Naive thymus-derived CD4-positive, alpha-beta T cell (primary cell): ENCODE measurements at regions not wholly inside any gene's neighbourhood (a gene's known extent, or its start where the extent isn't known, plus 50 kb on each side); places are given as distances from the start of the nearest gene placed in this dataset.

Experiments used
- ATAC-seq: fragments of 150-1000 bp; cut with Tn5 transposase; 2 replicates; pipeline ENCODE4 v1.10.0; 2021; ENCODE audit warnings: mild to moderate bottlenecking, moderate library complexity
- CTCF ChIA-PET: fragments of 350-600 bp; sonication (Branson Sonifier 250); formaldehyde crosslinking; loops from one replicate; lab custom pipeline; 2021; ENCODE audit warnings: antibody characterized with exemption; lab: Charles Lee
- POLR2A ChIA-PET: fragments of 350-600 bp; sonication (Branson Sonifier 250); formaldehyde crosslinking; loops from one replicate; lab custom pipeline; 2021; ENCODE audit warnings: antibody characterized with exemption, inconsistent platforms; lab: Charles Lee
- DNase-seq, 9 donors: peaks; one replicate each; pipeline versions ENCODE4 v3.0.0 to v3.0.0-alpha.2; 2020 to 2022; ENCODE audit warnings: mixed read lengths in 1 of 9
- H3K27ac ChIP-seq: one replicate; pipeline ENCODE4 v1.7.0; 2013; ENCODE audit warnings: mild to moderate bottlenecking, low read depth, low read length, moderate library complexity
- H3K27me3 ChIP-seq, 2 donors: one replicate each; pipeline ENCODE4 v1.7.0; 2013; ENCODE audit warnings: low read length in 2 of 2, mild to moderate bottlenecking in 2 of 2, moderate library complexity in 2 of 2; ENCODE audit not compliant: control insufficient read depth in 2 of 2, insufficient read depth in 2 of 2
- H3K36me3 ChIP-seq, 3 experiments: 1 replicate in 2 of 3; 2 replicates in 1 of 3; pipeline ENCODE4 v1.7.0; 2013; ENCODE audit warnings: low read length in 3 of 3, mild to moderate bottlenecking in 3 of 3, moderate library complexity in 1 of 3; ENCODE audit not compliant: insufficient read depth in 3 of 3, control insufficient read depth in 2 of 3
- H3K4me1 ChIP-seq, 2 donors: one replicate each; pipeline ENCODE4 v1.7.0; 2013; ENCODE audit warnings: low read length in 2 of 2, mild to moderate bottlenecking in 2 of 2, moderate library complexity in 1 of 2; ENCODE audit not compliant: control insufficient read depth in 2 of 2, insufficient read depth in 2 of 2
- H3K4me3 ChIP-seq: 2 replicates; pipeline ENCODE4 v1.7.0; 2013; ENCODE audit warnings: mild to moderate bottlenecking, low read length
- H3K9me3 ChIP-seq, 3 experiments: 1 replicate in 2 of 3; 2 replicates in 1 of 3; pipeline ENCODE4 v1.7.0; 2013; ENCODE audit warnings: low read length in 3 of 3; ENCODE audit not compliant: control insufficient read depth in 2 of 3
- H3K27ac Mint-ChIP-seq, 9 donors: one replicate each; pipeline ENCODE4 v1.8.0; 2020 to 2022; ENCODE audit warnings: mixed read lengths in 9 of 9, mild to moderate bottlenecking in 8 of 9, moderate library complexity in 5 of 9, inconsistent platforms in 2 of 9
- H3K27me3 Mint-ChIP-seq, 5 donors: one replicate each; pipeline ENCODE4 v1.8.0; 2021 to 2022; ENCODE audit warnings: mixed read lengths in 5 of 5, mild to moderate bottlenecking in 1 of 5
- H3K36me3 Mint-ChIP-seq, 5 donors: one replicate each; pipeline ENCODE4 v1.8.0; 2020 to 2022; ENCODE audit warnings: mixed read lengths in 5 of 5, mild to moderate bottlenecking in 3 of 5, inconsistent platforms in 1 of 5
- H3K4me1 Mint-ChIP-seq, 7 donors: one replicate each; pipeline ENCODE4 v1.8.0; 2020 to 2022; ENCODE audit warnings: mixed read lengths in 7 of 7, mild to moderate bottlenecking in 3 of 7, inconsistent platforms in 1 of 7
- H3K4me3 Mint-ChIP-seq, 10 donors: one replicate each; pipeline ENCODE4 v1.8.0; 2020 to 2022; ENCODE audit warnings: mild to moderate bottlenecking in 10 of 10, mixed read lengths in 10 of 10, moderate library complexity in 6 of 10, inconsistent platforms in 2 of 10
- H3K9me3 Mint-ChIP-seq, 11 donors: one replicate each; pipeline ENCODE4 v1.8.0; 2020 to 2022; ENCODE audit warnings: mixed read lengths in 11 of 11, mild to moderate bottlenecking in 4 of 11, inconsistent platforms in 1 of 11, moderate library complexity in 1 of 11
- intact Hi-C, 2 donors: fragments of 100-400 bp; cut with micrococcal nuclease; formaldehyde crosslinking; loops; one replicate each; pipeline ENCODE4 v1.15.1; 2023

DNA sequence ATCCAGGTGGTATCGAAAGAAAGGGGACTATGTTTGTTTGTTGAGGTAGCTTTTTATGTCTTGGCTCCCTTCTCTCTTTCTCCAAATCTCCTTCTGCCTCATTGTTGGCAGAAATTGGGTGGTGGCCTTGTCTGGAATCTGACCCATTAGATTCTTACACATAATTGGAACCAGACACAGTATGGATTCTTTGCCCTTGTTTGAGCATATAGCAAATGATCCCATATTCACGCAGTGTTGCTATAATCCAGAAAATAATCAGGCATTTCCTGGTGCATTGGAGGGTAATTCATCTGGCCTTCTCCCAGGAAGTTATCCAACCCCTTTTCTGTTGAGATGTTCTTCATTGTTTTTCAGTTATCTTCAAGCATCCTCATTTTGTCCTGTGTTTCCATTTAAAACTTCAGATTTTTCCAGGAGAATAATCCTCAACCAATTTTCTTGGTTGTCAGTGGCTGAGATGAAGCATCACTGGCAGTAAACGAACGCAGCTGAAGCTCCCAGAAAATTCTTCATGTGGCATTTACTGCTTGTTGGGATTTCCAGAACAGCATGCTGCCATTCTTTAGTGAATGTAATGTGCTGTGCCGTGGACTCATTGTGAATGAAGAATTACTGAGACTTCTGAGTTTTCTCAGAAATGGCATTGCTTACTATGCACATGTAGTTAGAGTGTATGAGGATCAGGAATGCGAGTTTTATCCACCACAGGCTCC is 70.5 kb upstream of the NTRK2 start:
- H3K4me1 ChIP-seq, result no peaks in the 10 kb centered on the region
- H3K27ac Mint-ChIP-seq, result no peak overlapping the region
- H3K4me3 Mint-ChIP-seq, result no peak overlapping the region
- no peaks in the 10 kb centered on the region for H3K9me3 ChIP-seq
- POLR2A ChIA-PET, result no interaction called here
- peaks cover 0 to 17% (median 6%) of the 10 kb centered on the region in 11 donors for H3K9me3 Mint-ChIP-seq
- ATAC-seq, result no peak
- peaks cover 0 to 8% (median 0%) of the 10 kb centered on the region in 7 donors for H3K4me1 Mint-ChIP-seq
- H3K4me3 ChIP-seq, result no peak overlapping the region
- no peaks in the 10 kb centered on the region for H3K36me3 ChIP-seq
- no peaks in the 10 kb centered on the region for H3K27me3 ChIP-seq
- CTCF ChIA-PET, result no interaction called here
- no peak overlapping the region for H3K27ac ChIP-seq
- intact Hi-C loops, result no loop called here
- peaks cover 0 to 5% (median 0%) of the 10 kb centered on the region in 5 donors for H3K27me3 Mint-ChIP-seq
- H3K36me3 Mint-ChIP-seq, result no peaks in the 10 kb centered on the region
- no peak for DNase-seq

GRCh38 chr9:84600739-84601138 is 68.8 kb upstream of the NTRK2 start:
- Histone ChIP-seq H3K4me1 (no peaks in the 10 kb centered on the region), H3K4me3 (no peak overlapping the region), H3K9me3 (no peaks in the 10 kb centered on the region), H3K27me3 (no peaks in the 10 kb centered on the region), H3K27ac (no peak overlapping the region), H3K36me3 (no peaks in the 10 kb centered on the region)
- Mint-ChIP-seq H3K27ac (no peak overlapping the region), H3K4me3 (no peak overlapping the region), H3K27me3 (peaks cover 0 to 17% (median 7%) of the 10 kb centered on the region in 5 donors), H3K36me3 (peaks cover 0 to 3% (median 0%) of the 10 kb centered on the region in 5 donors), H3K9me3 (peaks cover 0 to 20% (median 9%) of the 10 kb centered on the region in 11 donors), H3K4me1 (peaks cover 0 to 8% (median 0%) of the 10 kb centered on the region in 7 donors)
- POLR2A ChIA-PET, result no interaction called here
- CTCF ChIA-PET, result no interaction called here
- intact Hi-C loops, result loop anchor here in 1 of 2 donors (1.0 kb wide), 1 partner anchor 22 kb away; no protein-coding TSS in a partner anchor
- DNase-seq (no peak), ATAC-seq (no peak)

DNA sequence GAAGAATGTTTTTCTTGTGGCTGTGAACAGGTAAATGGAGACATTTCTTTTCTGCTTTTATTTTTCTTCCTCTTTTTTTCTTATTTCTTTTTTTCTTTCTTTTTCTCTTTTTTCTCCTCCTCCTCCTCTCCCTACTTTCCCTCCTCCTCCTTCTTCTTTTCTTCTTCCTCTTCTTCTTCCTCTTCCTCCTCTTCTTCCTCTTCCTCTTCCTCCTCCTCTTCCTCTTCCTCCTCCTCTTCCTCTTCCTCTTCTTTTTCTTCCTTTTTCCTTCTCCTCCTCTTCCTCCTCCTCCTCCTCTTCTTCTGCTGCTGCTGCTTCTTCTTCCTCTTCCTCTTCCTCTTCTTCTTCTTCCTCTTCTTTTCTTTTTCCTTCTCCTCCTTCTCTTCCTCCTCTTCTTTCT is 65.3 kb upstream of the NTRK2 start:
- peaks cover 0 to 26% (median 5%) of the 10 kb centered on the region in 11 donors for H3K9me3 Mint-ChIP-seq
- Histone ChIP-seq H3K4me1 (no peaks in the 10 kb centered on the region), H3K4me3 (no peak overlapping the region), H3K9me3 (no peaks in the 10 kb centered on the region), H3K36me3 (no peaks in the 10 kb centered on the region), H3K27ac (no peak overlapping the region), H3K27me3 (no peaks in the 10 kb centered on the region)
- intact Hi-C loops, result no loop called here
- ChIA-PET CTCF (interaction anchor here (0.6 kb wide), 1 partner anchor 59 kb away, joined by 4 read pairs; no protein-coding TSS in a partner anchor), POLR2A (no interaction called here)
- peaks cover 0 to 3% (median 0%) of the 10 kb centered on the region in 5 donors for H3K36me3 Mint-ChIP-seq
- H3K4me3 Mint-ChIP-seq, result no peak overlapping the region
- ATAC-seq (no peak), DNase-seq (no peak)
- peaks cover 0 to 22% (median 9%) of the 10 kb centered on the region in 5 donors for H3K27me3 Mint-ChIP-seq
- H3K27ac Mint-ChIP-seq, result no peak overlapping the region
- no peaks in the 10 kb centered on the region for H3K4me1 Mint-ChIP-seq

GRCh38 chr9:84609779-84610178 is 59.8 kb upstream of the NTRK2 start:
- H3K27me3 Mint-ChIP-seq, result peaks cover 0 to 11% (median 6%) of the 10 kb centered on the region in 5 donors
- H3K27ac Mint-ChIP-seq, result no peak overlapping the region
- Histone ChIP-seq H3K4me3 (no peak overlapping the region), H3K27ac (no peak overlapping the region), H3K27me3 (no peaks in the 10 kb centered on the region), H3K36me3 (no peaks in the 10 kb centered on the region), H3K4me1 (no peaks in the 10 kb centered on the region), H3K9me3 (no peaks in the 10 kb centered on the region)
- POLR2A ChIA-PET, result no interaction called here
- no peaks in the 10 kb centered on the region for H3K36me3 Mint-ChIP-seq
- DNase-seq (no peak), ATAC-seq (no peak)
- H3K4me1 Mint-ChIP-seq, result no peaks in the 10 kb centered on the region
- intact Hi-C loops, result no loop called here
- no peak overlapping the region for H3K4me3 Mint-ChIP-seq
- CTCF ChIA-PET, result no interaction called here
- H3K9me3 Mint-ChIP-seq, result peaks cover 0 to 24% (median 5%) of the 10 kb centered on the region in 11 donors

DNA sequence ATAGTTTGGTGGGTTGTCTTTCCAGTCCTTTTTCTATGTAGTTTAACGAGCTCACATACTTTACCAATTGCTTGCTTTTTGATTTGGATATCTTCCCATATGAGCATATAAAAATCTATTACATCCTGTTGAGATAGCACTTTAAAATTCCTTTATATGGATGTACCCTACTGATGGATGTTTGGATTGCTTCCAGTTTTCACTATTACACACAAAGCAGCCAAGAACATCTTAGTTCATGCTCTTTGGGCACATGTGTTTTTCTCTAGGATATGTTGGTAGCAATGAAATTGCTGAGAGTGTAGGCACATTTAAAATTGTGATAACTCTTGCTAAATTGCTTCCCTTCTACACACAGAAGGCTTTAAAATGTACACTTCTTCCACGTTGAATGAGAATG is 56.1 kb upstream of the NTRK2 start:
- Histone ChIP-seq H3K27me3 (no peaks in the 10 kb centered on the region), H3K36me3 (no peaks in the 10 kb centered on the region), H3K4me1 (no peaks in the 10 kb centered on the region), H3K9me3 (no peaks in the 10 kb centered on the region), H3K4me3 (no peak overlapping the region), H3K27ac (no peak overlapping the region)
- H3K36me3 Mint-ChIP-seq, result no peaks in the 10 kb centered on the region
- DNase-seq (no peak), ATAC-seq (no peak)
- peaks cover 0 to 11% (median 1%) of the 10 kb centered on the region in 11 donors for H3K9me3 Mint-ChIP-seq
- H3K4me1 Mint-ChIP-seq, result no peaks in the 10 kb centered on the region
- H3K4me3 Mint-ChIP-seq, result no peak overlapping the region
- H3K27me3 Mint-ChIP-seq, result peaks cover 0 to 8% (median 0%) of the 10 kb centered on the region in 5 donors
- intact Hi-C loops, result no loop called here
- CTCF ChIA-PET, result no interaction called here
- POLR2A ChIA-PET, result no interaction called here
- no peak overlapping the region for H3K27ac Mint-ChIP-seq

DNA sequence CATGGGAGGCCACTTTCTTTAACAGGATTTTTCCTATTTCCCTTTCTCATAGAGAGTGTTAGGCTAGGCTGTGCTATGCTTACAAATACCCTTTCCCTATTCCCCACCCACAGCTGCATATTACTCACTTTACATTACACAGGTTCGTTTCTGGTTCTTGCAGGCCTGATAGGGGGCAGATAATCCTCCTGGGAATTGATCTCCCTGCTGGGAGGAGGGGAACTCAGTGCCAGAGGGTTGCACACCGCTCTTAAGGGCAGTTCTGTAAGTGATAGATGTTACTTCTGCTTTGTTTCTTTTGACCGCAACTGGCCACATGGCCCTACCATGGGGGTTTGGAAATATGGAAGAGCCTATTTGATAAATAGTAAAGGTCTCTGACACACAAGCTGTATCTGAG is 54.0 kb upstream of the NTRK2 start:
- peaks cover 0 to 3% (median 0%) of the 10 kb centered on the region in 11 donors for H3K9me3 Mint-ChIP-seq
- ATAC-seq, result no peak

More for the DNA sequence above, 54.0 kb upstream of the NTRK2 start:
- Mint-ChIP-seq H3K27ac (no peak overlapping the region), H3K27me3 (peaks cover 0 to 15% (median 0%) of the 10 kb centered on the region in 5 donors), H3K4me1 (no peaks in the 10 kb centered on the region), H3K36me3 (no peaks in the 10 kb centered on the region), H3K4me3 (no peak overlapping the region)
- Histone ChIP-seq H3K9me3 (no peaks in the 10 kb centered on the region), H3K27ac (no peak overlapping the region), H3K4me1 (no peaks in the 10 kb centered on the region), H3K4me3 (no peak overlapping the region), H3K36me3 (no peaks in the 10 kb centered on the region), H3K27me3 (no peaks in the 10 kb centered on the region)
- CTCF ChIA-PET, result no interaction called here
- POLR2A ChIA-PET, result no interaction called here
- no peak for DNase-seq
- intact Hi-C loops, result no loop called here
